Pancreas (tissue), 10 donors: ENCODE measurements at regions not wholly inside any gene's neighbourhood (a gene's known extent, or its start where the extent isn't known, plus 50 kb on each side); places are given as distances from the start of the nearest gene placed in this dataset.
"Not testable (repeated sequence)": the region's sequence is repeated elsewhere in the genome, so short reads cannot be mapped to it uniquely, and the experiment has no call there.

Experiments
- ATAC-seq, 4 donors: fragments of 200-7000 bp; cut with Tn5 transposase; one replicate each; pipeline versions ENCODE4 v1.8.0 to v1.9.1; 2020; ENCODE audit warnings: mild to moderate bottlenecking in 4 of 4, moderate library complexity in 4 of 4
- DNase-seq, 6 donors: peaks; one replicate each; pipeline ENCODE4 v3.0.0-alpha.2; 2020
- FAIRE-seq: peaks from 2 replicates; lab custom pipeline; 2012; peaks lifted over from hg19 to GRCh38; lab: Jason Lieb, UNC
- H3K27ac ChIP-seq, 4 donors: fragments of 200-600 bp; sonication (generic); 1 replicate in 3 of 4; 2 replicates in 1 of 4; pipeline versions ENCODE4 v1.5.0 to v1.8.0; 2020
- H3K27me3 ChIP-seq, 4 donors: fragments of 200-600 bp; one replicate each; pipeline ENCODE4 v1.8.0; 2021
- H3K36me3 ChIP-seq, 3 donors: fragments of 200-600 bp; sonication (generic) in 1 of 3; one replicate each; pipeline versions ENCODE4 v1.5.0 to v1.8.0; 2020 to 2021
- H3K4me1 ChIP-seq, 3 donors: fragments of 200-600 bp; one replicate each; pipeline ENCODE4 v1.8.0; 2021
- H3K4me3 ChIP-seq, 4 donors: fragments of 200-600 bp; sonication (generic) in 2 of 4; one replicate each; pipeline versions ENCODE4 v1.5.0 to v1.8.0; 2020 to 2021
- H3K9me3 ChIP-seq, 4 donors: fragments of 200-600 bp; one replicate each; pipeline ENCODE4 v1.8.0; 2021
- CTCF ChIP-seq, 4 donors: fragments of 200-600 bp; sonication (generic) in 3 of 4; IDR thresholded peaks; one replicate each; pipeline versions ENCODE4 v1.5.0 to v1.8.0; 2021; ENCODE audit warnings: antibody characterized with exemption in 4 of 4
- WGBS, 2 donors: extraction: QIAGEN DNeasy Blood & Tissue Kit; methylation state at CpG; one replicate each; pipeline ENCODE4 v1.1.7; 2013; 5-methylcytosine and 5-hydroxymethylcytosine counted together
- intact Hi-C, 3 donors: fragments of 100-400 bp; cut with DNase I; formaldehyde crosslinking; loops; one replicate each; pipeline versions ENCODE4 v1.11.1 to v1.14.2; 2022
- donor health status: healthy with polysubstance abuse.
- donor health status: DM: no; HTN: no; CAD: no; lungs with moderate emphysema.
- donor health status: DM: no; HTN: no; CAD: no.
- donor health status: control.
- donor health status: control.
- donor health status: Bipolar disorder and iron deficiency.
- donor health status: DM: yes; HTN: yes; CAD: no.
- donor health status: DM: no; HTN: no; CAD: no.
- donor health status: DM: no; HTN: no; CAD: no.
- donor health status: DM: yes; HTN: yes; CAD: no.

GRCh38 chr3:3648988-3649679 is 150.1 kb upstream of the LRRN1 start:
- Histone ChIP-seq H3K36me3 (no peaks in the 10 kb centered on the region), H3K27ac (no peak overlapping the region), H3K4me1 (no peaks in the 10 kb centered on the region), H3K4me3 (no peak overlapping the region), H3K27me3 (no peaks in the 10 kb centered on the region), H3K9me3 (no peaks in the 10 kb centered on the region)
- FAIRE-seq (no peak), DNase-seq (no peak), ATAC-seq (no peak)
- intact Hi-C loops = no loop called here
- WGBS, 2 donors = 86 to 91% methylated on average over 5 of the region's 5 CpGs
- TF ChIP-seq CTCF (IDR thresholded peaks at IDR 0.05) = no peak

GRCh38 chr3:3646934-3647333 is 152.3 kb upstream of the LRRN1 start:
- FAIRE-seq = no peak
- no peak for DNase-seq
- H3K36me3 ChIP-seq = no peaks in the 10 kb centered on the region
- no peaks in the 10 kb centered on the region for H3K9me3 ChIP-seq
- H3K4me3 ChIP-seq = no peak overlapping the region
- no peak for ATAC-seq
- H3K4me1 ChIP-seq = no peaks in the 10 kb centered on the region
- intact Hi-C loops = no loop called here
- H3K27me3 ChIP-seq = no peaks in the 10 kb centered on the region
- no peak for TF ChIP-seq CTCF (IDR thresholded peaks at IDR 0.05)
- WGBS, 2 donors = 46 to 50% methylated on average over 2 of the region's 2 CpGs
- no peak overlapping the region for H3K27ac ChIP-seq

- WGBS, 2 donors = 23 to 43% methylated on average over 13 of the region's 13 CpGs
- FAIRE-seq, H3K27ac ChIP-seq, H3K4me3 ChIP-seq, intact Hi-C loops, H3K36me3 ChIP-seq, DNase-seq, H3K27me3 ChIP-seq, H3K9me3 ChIP-seq, H3K4me1 ChIP-seq: not testable (repeated sequence)
- peak; percentile 35 to 79 (median 58) for ATAC-seq
Measured at GRCh38 chr3:3646103-3646844, 153.0 kb upstream of the LRRN1 start.

GRCh38 chr3:3641877-3642455 is 157.3 kb upstream of the LRRN1 start:
- no peak for TF ChIP-seq CTCF (IDR thresholded peaks at IDR 0.05)
- WGBS, 2 donors = 73 to 83% methylated on average over 5 of the region's 5 CpGs
- Histone ChIP-seq H3K36me3 (no peaks in the 10 kb centered on the region), H3K4me1 (no peaks in the 10 kb centered on the region), H3K27me3 (no peaks in the 10 kb centered on the region), H3K4me3 (no peak overlapping the region), H3K9me3 (no peaks in the 10 kb centered on the region), H3K27ac (no peak overlapping the region)
- intact Hi-C loops = no loop called here
- ATAC-seq (no peak), DNase-seq (no peak), FAIRE-seq (no peak)

GRCh38 chr3:3639078-3639477 is 160.2 kb upstream of the LRRN1 start:
- 73 to 86% methylated on average over 2 of the region's 2 CpGs for WGBS, 2 donors
- Histone ChIP-seq H3K27me3 (no peaks in the 10 kb centered on the region), H3K27ac (no peak overlapping the region), H3K4me1 (no peaks in the 10 kb centered on the region), H3K36me3 (no peaks in the 10 kb centered on the region), H3K4me3 (no peak overlapping the region), H3K9me3 (no peaks in the 10 kb centered on the region)
- DNase-seq = no peak
- ATAC-seq = no peak
- no peak for FAIRE-seq
- no peak for TF ChIP-seq CTCF (IDR thresholded peaks at IDR 0.05)
- intact Hi-C loops = no loop called here
